ENCODE measurements at regions not wholly inside any gene's neighbourhood (a gene's known extent, or its start where the extent isn't known, plus 50 kb on each side); places are given as distances from the start of the nearest gene placed in this dataset.

GRCh38 chr2:6492573-6492972 lies 373.1 kb downstream of the CMPK2 start:
- no peak for ATAC-seq
- TF ChIP-seq SNAI2 (CRISPR knock-in tag; IDR thresholded peaks at IDR 0.05): no peak
- no peak for TF ChIP-seq PPARA (CRISPR knock-in tag; IDR thresholded peaks at IDR 0.05; ENCODE audit: borderline replicate concordance)
- no peak for TF ChIP-seq RARB (CRISPR knock-in tag; IDR thresholded peaks at IDR 0.05)
- no peak for TF ChIP-seq POU6F1 (CRISPR knock-in tag; IDR thresholded peaks at IDR 0.05; ENCODE audit: borderline replicate concordance, low read depth)
- no peak for TF ChIP-seq ESRRG (CRISPR knock-in tag; IDR thresholded peaks at IDR 0.05)
- TF ChIP-seq OSR1 (CRISPR knock-in tag; IDR thresholded peaks at IDR 0.05): no peak
- TF ChIP-seq GLIS3 (CRISPR knock-in tag; IDR thresholded peaks at IDR 0.05): no peak
- TF ChIP-seq CREB5 (CRISPR knock-in tag; IDR thresholded peaks at IDR 0.05; ENCODE audit: low read depth): no peak
- no peak for TF ChIP-seq ARNTL (CRISPR knock-in tag; IDR thresholded peaks at IDR 0.05; ENCODE audit: borderline replicate concordance, low read depth)
- TF ChIP-seq ZFP30 (CRISPR knock-in tag; IDR thresholded peaks at IDR 0.05): no peak
- no peak for TF ChIP-seq CSDC2 (CRISPR knock-in tag; IDR thresholded peaks at IDR 0.05)
- TF ChIP-seq ZFP3 (CRISPR knock-in tag; IDR thresholded peaks at IDR 0.05): no peak
- TF ChIP-seq ZC3H10 (CRISPR knock-in tag; IDR thresholded peaks at IDR 0.05): no peak
- no peak for TF ChIP-seq CSRNP3 (CRISPR knock-in tag; IDR thresholded peaks at IDR 0.05)

GRCh38 chr2:6493266-6493665 lies 372.4 kb downstream of the CMPK2 start:
- no peak for ATAC-seq
- no peak for TF ChIP-seq ZFP30 (CRISPR knock-in tag; IDR thresholded peaks at IDR 0.05)
- TF ChIP-seq GLIS3 (CRISPR knock-in tag; IDR thresholded peaks at IDR 0.05): no peak
- no peak for TF ChIP-seq BACH2 (CRISPR knock-in tag; IDR thresholded peaks at IDR 0.05; ENCODE audit: borderline replicate concordance)
- TF ChIP-seq SNAI2 (CRISPR knock-in tag; IDR thresholded peaks at IDR 0.05): no peak
- TF ChIP-seq ESRRG (CRISPR knock-in tag; IDR thresholded peaks at IDR 0.05): no peak
- TF ChIP-seq PATZ1 (CRISPR knock-in tag; IDR thresholded peaks at IDR 0.05; ENCODE audit: borderline replicate concordance): no peak
- no peak for TF ChIP-seq OSR1 (CRISPR knock-in tag; IDR thresholded peaks at IDR 0.05)
- no peak for TF ChIP-seq TOX (CRISPR knock-in tag; IDR thresholded peaks at IDR 0.05; ENCODE audit: borderline replicate concordance)
- no peak for TF ChIP-seq TSHZ2 (CRISPR knock-in tag; IDR thresholded peaks at IDR 0.05)
- no peak for TF ChIP-seq PPARA (CRISPR knock-in tag; IDR thresholded peaks at IDR 0.05; ENCODE audit: borderline replicate concordance)

- TF ChIP-seq PPARA (CRISPR knock-in tag; IDR thresholded peaks at IDR 0.05; ENCODE audit: borderline replicate concordance) (no peak), ZNF70 (CRISPR knock-in tag; IDR thresholded peaks at IDR 0.05) (no peak), GLIS3 (CRISPR knock-in tag; IDR thresholded peaks at IDR 0.05) (no peak), ZFP30 (CRISPR knock-in tag; IDR thresholded peaks at IDR 0.05) (no peak), TSHZ2 (CRISPR knock-in tag; IDR thresholded peaks at IDR 0.05) (no peak), RARB (CRISPR knock-in tag; IDR thresholded peaks at IDR 0.05) (no peak), OSR1 (CRISPR knock-in tag; IDR thresholded peaks at IDR 0.05) (no peak), ZFP3 (CRISPR knock-in tag; IDR thresholded peaks at IDR 0.05) (no peak), ISL1 (CRISPR knock-in tag; IDR thresholded peaks at IDR 0.05) (no peak), BACH2 (CRISPR knock-in tag; IDR thresholded peaks at IDR 0.05; ENCODE audit: borderline replicate concordance) (no peak), CSRNP3 (CRISPR knock-in tag; IDR thresholded peaks at IDR 0.05) (no peak), TOX (CRISPR knock-in tag; IDR thresholded peaks at IDR 0.05; ENCODE audit: borderline replicate concordance) (no peak), CREB5 (CRISPR knock-in tag; IDR thresholded peaks at IDR 0.05; ENCODE audit: low read depth) (no peak), ESRRG (CRISPR knock-in tag; IDR thresholded peaks at IDR 0.05) (no peak), ZC3H10 (CRISPR knock-in tag; IDR thresholded peaks at IDR 0.05) (no peak), ZNF565 (CRISPR knock-in tag; conservative IDR thresholded peaks at IDR 0.05; ENCODE audit: low read depth) (no peak), ARNTL (CRISPR knock-in tag; IDR thresholded peaks at IDR 0.05; ENCODE audit: borderline replicate concordance, low read depth) (no peak)
- ATAC-seq: no peak
These were observed 372.0 kb downstream of the CMPK2 start for GRCh38 chr2:6493669-6494068.

Data from SK-N-SH treated with all-trans-retinoic acid at 6 μM for 48 hours (cell line).